Skeletal muscle cell (primary cell): ENCODE measurements at regions not wholly inside any gene's neighbourhood (a gene's known extent, or its start where the extent isn't known, plus 50 kb on each side); places are given as distances from the start of the nearest gene placed in this dataset.
"Not testable (repeated sequence)": the region's sequence is repeated elsewhere in the genome, so short reads cannot be mapped to it uniquely, and the experiment has no call there.

Experiments used
- DNase-seq: peaks from one replicate; pipeline ENCODE4 v3.0.0-alpha.2; 2010; ENCODE audit warnings: low read depth
- H3K4me3 ChIP-seq: 2 replicates; pipeline ENCODE4 v1.5.1; 2011; ENCODE audit warnings: low read depth, mild to moderate bottlenecking, control low read depth, low read length, moderate library complexity

DNA sequence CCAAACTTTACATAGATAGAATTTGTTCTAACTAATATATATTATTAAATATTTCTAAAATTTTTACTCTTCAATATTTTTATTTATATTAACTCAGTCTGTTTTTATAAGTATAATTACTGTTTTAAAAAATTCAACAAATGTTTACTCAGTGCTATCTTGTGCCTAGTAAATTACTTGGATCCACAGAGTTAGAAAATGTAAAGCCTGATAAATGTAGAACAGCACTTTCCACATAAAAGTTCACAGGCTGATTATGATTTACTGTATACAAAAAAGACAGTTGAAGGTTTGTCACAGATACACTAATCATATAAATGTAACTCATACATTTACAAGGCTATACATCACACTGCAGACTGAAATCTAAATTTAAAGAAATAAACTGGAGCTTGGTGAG, 170.0 kb downstream of the FOXG1 start:
- DNase-seq, result no peak

DNA sequence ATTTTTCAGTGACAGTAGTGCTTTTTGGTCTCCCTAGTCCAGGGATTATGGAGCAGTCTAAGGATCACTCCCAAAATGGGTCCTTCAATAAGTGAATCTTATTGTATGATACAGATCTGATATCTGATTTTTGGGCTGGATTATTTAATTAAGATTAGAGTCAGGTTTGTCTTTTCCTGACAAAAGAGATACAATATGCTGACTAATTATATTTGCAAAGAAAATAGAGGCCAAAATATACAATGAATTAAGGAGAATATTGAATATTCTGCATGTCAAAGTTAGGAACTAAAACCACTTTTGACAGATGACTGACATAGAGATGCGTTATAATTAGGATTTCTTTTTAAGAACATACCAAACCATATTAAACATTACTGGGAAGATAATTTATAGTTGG, 175.2 kb downstream of the FOXG1 start:
- no peak for DNase-seq
- H3K4me3 ChIP-seq, result no peak overlapping the region

More for the DNA sequence above, 170.0 kb downstream of the FOXG1 start:
- H3K4me3 ChIP-seq, result no peak overlapping the region

DNA sequence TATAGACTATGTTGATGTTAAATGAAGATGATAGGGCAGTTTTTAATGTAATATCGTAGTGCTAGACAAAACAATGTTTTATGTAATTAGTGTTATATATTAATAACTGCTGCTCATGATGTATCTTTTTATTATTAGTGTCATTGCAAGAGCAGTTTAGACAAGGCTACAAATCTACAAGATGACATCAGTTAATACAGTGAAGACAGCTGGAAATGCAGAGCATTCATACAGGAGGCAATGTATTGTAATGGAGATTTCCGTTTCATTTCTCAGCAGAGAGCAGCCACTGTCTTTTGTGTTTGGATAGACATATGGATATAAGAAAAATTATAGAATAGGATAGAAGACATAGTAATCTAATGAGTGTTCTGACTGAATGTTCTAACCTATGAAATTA, 178.0 kb downstream of the FOXG1 start:
- no peak for DNase-seq
- H3K4me3 ChIP-seq, result no peak overlapping the region

DNA sequence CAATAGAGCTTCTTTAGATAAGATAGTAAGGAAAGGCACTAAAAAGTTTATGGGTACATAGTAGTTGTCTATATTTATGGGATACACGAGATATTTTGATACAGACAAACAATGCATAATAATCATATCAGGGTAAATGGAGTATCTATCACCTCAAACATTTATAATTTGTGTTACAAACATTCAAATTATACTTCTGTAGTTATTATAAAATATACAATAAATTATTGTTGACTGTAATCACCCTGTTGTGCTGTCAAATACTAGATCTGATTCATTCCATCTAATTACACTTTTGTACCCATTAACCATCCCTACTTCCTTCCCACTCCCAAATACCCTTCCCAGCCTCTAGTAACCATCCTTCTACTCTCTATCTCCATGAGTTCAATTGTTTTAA, 179.7 kb downstream of the FOXG1 start:
- H3K4me3 ChIP-seq, result no peak overlapping the region
- no peak for DNase-seq

DNA sequence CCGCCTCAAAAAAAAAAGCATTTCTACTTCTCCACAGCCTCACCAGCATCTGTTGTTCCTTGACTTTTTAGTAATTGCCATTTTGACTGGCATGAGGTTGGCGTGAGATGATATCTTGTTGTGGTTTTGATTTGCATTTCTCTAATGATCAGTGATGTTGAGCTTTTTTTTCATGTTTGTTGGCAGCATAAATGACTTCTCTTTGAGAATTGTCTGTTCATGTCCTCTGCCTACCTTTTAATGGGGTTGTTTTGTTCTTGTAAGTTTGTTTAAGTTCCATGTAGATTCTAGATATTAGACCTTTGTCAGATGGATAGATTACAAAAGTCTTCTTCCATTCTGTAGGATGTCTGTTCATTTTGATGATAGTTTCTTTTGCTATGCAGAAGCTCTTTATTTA, 182.9 kb downstream of the FOXG1 start:
- no peak overlapping the region for H3K4me3 ChIP-seq
- no peak for DNase-seq

DNA sequence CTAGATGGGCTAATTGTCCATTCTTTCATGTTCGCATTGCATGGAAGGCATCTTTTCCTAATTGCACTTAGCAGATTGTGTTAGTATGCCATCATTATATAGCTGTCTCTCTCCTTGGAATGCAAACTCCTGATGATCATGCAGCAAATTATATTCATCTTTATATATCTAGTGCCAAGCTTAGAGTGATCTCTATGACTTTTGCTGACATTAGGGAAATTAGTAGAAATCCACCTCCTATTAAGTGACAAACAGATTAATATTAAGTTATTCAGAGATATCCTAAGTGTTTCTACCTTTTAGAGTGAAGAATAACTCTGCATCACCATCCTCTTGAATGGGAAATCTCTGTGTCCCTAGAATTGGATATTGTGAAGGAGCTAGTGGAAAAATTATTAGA, 185.6 kb downstream of the FOXG1 start:
- H3K4me3 ChIP-seq, result no peak overlapping the region
- no peak for DNase-seq

DNA sequence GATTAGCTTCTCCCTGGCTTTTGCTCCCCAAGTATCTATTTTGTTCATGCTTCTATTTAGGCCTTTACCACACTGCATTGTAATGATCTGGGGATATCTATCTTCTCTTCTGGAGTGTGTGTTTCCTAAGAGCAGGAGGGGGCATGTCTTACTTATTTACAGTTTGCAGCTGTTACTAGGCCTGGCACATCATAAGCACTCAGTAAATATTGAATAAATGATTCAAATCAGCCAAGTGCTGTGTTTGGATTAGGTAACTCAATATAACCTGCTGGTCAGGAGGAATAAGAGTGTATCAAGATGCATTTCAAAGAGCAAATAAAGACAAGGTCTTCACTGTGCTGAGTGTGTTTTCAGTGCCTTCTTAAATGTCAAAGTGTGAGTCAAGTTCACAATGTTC, 186.1 kb downstream of the FOXG1 start:
- no peak for DNase-seq

DNA sequence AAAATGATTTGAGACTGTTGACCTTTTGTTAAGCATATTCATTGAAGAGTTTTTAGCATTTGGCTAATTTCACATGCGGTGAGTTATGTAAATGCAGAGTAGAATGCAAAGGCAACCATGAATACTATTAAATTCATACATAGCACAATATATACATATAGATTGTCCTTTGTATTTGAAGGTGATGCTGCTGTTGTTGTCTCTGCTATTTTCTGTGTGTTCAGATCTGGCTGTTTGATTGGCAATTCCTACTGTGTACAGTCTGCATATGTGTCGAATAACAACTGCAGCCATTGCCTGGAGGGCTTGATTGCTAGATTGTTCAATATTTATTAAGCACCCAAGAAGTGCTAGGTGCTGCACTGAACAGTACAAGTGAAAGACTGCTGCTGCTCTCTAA, 187.4 kb downstream of the FOXG1 start:
- no peak overlapping the region for H3K4me3 ChIP-seq
- DNase-seq, result no peak

More for the DNA sequence above, 186.1 kb downstream of the FOXG1 start:
- no peak overlapping the region for H3K4me3 ChIP-seq

DNA sequence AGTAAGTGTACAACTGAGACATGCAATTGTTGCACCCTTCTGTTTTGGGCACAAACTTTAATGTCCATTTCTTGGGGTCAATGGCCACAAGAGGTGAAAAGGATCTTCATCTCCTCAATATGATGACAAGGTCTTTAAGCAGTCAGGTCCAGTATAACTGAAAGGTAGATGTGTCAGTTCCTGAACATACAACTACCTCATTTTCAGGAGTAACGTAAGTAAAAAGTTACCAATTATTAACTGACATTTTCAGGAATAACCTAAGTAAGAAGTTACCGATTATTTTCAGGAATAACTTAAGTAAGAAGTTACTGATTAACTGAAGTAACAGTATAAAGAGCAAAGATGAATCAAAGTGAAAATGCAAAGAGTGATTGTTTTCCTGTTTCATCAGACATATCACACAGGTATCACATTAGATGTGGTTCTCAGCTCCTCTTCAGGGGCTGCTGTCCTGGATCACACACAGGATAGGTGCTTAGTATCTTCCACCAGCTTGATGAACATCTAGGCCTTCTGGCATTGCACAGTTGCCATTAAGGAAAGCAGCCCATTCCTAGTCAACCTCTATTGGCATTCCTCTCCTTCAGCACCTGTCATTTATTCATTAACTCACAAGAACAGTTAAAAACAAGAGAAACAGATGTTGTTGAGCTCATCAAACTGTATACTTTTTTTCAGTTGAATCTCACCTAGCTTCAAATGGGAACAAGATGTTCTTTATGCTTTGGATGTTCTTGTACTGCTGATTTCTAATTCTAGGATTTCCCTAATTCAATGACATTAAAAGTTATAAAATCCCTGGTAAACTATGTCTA, 200.0 kb downstream of the FOXG1 start:
- no peak for DNase-seq
- H3K4me3 ChIP-seq, result no peak overlapping the region

DNA sequence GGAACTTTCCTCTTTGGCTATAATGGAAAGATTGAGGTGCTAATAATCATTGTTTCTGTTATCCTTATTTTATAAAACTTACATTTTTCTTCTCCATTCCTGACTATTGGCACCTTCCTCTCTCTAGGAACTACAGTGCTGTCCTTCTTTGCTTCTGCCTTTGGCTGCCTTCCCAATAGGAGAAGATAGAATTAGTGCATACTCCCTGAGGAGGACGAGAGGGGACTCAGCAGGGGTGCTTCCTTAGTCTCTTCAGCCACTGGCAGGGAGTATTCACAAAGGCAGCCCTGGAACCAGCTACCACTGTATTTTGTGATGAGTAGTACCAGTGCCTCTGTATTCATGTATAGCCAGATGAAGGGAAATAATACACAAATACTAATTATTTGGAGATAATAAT, 208.5 kb downstream of the FOXG1 start:
- no peak overlapping the region for H3K4me3 ChIP-seq
- DNase-seq, result no peak

DNA sequence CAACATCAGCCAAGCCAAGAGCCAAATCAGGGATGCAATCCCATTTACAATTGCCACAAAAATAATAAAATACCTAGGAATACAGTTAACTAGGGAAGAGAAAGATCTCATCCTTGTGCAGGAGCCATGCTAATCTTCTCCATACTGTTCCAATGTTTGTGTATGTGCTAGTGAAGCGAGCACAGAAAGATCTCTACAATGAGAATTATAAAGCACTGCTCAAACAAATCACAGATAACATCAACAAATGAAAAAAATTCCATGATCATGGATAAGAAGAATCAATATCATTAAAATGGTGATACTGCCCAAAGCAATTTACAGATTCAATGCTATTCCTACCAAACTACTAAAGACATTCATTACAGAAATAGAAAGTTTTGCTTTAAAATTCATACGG, 215.6 kb downstream of the FOXG1 start:
- no peak for DNase-seq
- H3K4me3 ChIP-seq, result no peak overlapping the region

DNA sequence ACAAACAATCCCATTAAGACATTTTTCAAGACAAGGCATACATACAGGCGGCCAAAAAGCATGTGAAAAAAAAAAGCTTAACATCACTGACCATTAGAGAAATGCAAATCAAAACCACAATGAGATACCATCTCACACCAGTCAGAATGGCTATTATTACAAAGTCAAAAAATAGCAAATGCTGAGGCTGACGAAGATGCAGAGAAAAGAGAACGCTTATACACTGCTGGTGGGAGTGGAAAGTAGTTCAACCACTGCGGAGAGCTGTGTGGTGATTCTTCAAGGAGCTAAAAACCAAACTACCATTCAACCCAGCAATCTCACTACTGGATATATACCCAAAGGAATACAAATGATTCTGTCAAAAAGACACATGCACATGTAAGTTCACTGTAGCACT, 216.7 kb downstream of the FOXG1 start:
- no peak overlapping the region for H3K4me3 ChIP-seq
- DNase-seq, result no peak

DNA sequence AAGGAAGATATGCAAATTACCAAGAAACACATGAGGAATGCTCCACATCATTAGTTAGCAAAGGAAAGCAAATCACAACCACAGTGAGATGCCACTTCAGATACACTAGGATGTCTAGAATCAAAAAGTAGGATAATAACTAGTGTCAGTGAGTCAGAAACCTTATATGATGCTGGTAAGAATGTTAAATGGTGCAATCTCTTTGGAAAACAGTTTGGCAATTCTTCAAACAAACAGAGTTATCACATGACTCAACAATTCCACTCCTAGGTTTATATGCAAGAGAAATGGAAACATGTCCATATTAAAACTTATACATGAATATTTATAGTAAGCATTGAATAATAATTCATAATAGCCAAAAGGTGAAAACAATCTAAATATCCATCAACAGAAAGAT, 220.9 kb downstream of the FOXG1 start:
- H3K4me3 ChIP-seq, result no peak overlapping the region
- peak; percentile 17 for DNase-seq

DNA sequence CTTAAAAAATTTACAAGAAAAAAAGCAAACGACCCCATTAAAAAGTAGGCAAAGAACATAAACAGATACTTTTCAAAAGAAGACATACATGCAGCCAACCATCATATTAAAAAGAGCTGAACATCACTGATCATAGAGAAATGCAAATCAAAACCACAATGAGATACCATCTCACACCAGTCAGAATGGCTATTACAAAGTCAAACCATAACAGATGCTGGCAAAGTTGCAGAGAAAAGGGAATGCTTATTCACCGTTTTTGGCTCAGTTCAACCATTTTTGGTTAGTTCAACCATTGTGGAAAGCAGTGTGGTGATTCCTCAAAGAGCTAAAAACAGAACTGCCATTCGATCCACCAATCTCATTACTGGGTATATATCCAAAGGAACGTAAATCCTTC, 230.6 kb downstream of the FOXG1 start:
- H3K4me3 ChIP-seq, DNase-seq: not testable (repeated sequence)

DNA sequence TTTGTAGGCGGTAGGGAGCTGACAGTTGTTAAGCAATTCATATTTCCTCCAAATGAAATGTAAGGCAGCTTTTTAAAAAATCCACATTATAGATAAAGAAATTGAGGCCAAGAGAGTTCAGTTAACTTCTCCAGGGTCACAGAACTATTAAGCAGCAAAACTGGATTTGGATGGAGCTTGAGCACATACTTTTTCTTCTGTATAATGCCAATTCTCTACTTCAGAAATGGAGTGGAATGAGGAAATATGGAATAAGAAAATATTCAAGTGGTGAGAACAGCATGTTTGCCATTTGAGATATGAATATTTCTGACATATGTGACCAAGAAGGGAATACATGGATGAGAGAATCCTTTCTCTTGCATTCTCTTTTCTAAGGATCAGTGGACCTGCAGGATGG, 233.1 kb downstream of the FOXG1 start:
- no peak for DNase-seq
- H3K4me3 ChIP-seq, result no peak overlapping the region

DNA sequence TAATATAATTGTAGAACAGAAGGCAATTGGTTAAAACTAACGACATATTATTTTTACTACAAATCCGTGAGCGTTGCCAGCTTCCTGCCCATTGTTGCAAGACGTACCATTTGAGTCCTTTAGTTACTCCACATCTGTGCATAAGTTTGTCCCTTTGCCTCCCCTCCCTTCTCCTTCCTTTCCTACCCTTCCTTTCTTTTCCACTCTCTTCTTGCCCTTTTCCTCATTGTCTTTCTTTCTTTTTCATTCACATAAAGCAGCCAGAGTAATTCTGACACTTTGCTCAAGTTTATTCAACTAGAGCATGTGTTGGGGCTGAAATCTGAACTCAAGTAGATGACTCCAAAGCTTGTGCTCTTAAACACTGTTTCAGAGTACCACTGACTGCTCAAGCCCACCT, 239.1 kb downstream of the FOXG1 start:
- DNase-seq, result no peak
- H3K4me3 ChIP-seq, result no peak overlapping the region

DNA sequence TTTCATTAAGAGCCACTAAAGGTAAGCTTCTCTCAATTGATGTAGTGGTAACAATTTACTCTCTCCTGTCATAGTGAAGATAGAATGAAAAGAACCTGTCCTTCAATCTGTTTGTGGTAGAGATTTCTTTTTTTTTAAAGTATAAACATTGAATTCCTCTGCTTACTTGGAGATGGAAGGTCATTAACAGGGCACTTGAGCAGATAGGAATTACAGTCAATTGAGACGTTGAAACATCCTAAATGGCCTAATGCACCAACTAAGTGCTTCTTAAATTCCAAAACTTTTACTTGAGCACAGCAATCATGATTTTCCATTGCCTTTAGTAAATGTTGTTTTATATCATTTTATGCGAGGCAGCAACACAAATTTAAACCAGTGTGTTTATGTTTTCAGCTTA, 241.4 kb downstream of the FOXG1 start:
- DNase-seq, result no peak
- H3K4me3 ChIP-seq, result no peak overlapping the region

DNA sequence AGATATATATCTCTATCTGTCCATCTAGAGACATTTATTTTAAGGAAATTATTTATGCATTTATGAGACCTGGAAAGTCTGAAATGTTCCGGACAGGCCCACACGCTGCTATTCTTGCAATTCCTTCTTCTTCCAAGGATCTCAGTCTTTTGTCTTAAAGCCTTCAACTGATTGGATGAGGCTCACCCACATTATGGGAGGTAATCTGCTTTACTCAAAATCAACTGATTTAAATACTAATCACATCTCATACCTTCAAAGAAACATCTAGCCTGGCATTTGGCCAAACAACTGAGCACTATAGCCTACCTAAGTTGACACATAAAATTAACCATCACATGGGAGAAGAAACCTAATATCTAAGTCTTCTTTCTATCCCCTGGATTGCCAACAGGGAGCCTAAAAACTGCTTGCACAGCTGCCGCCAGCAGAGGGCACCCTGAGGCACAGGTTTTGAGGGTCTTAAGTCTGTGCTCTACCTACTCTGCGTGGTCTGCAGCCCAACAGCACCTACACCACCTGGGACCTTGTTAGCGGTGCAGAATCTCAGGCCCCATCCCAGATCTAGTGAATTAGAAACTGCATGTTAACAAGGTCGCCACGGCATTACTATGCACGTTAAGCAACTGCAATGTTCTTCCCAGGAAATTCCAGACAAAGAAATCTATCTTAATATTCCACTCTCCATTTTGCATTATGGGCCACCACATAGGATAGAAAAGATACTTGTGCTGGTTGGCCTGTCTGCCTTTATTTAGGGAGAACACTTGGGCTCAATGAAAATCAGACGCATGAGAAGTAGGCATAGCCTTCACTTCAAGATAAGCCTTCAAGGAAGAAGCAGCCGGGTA, 249.7 kb downstream of the FOXG1 start:
- no peak for DNase-seq
- H3K4me3 ChIP-seq, result no peak overlapping the region

DNA sequence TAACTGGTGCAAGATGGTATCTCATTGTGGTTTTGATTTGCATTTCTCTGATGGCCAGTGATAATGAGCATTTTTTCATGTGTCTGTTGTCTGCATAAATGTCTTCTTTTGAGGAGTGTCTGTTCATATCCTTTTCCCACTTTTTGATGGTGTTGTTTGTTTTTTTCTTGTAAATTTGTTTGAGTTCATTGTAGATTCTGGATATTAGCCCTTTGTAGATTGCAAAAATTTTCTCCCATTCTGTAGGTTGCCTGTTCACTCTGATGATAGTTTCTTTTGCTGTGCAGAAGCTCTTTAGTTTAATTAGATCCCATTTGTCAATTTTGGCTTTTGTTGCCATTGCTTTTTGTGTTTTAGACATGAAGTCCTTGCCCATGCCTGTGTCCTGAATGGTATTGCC, 256.9 kb downstream of the FOXG1 start:
- DNase-seq, H3K4me3 ChIP-seq: not testable (repeated sequence)

DNA sequence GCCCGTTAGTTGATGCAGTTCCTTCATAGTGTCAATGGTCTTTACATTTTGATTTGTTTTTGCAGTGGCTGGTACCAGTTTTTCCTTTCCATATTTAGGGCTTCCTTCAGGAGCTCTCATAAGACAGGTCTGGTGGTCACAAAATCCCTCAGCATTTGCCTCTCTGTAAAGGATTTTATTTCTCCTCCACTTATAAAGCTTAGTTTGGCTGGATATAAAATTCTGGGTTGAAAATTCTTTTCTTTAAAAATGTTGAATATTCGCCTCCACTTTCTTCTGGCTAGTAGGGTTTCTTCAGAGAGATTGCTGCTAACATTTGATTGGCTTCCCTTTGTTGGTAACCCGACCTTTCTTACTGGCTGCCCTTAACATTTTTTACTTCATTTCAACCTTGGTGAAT, 260.9 kb downstream of the FOXG1 start:
- DNase-seq, result not testable (repeated sequence)

More for the DNA sequence above, 260.9 kb downstream of the FOXG1 start:
- not testable (repeated sequence) for H3K4me3 ChIP-seq
